Dermis microvascular lymphatic vessel endothelial cell (primary cell): ENCODE measurements at regions not wholly inside any gene's neighbourhood (a gene's known extent, or its start where the extent isn't known, plus 50 kb on each side); places are given as distances from the start of the nearest gene placed in this dataset.
"Not testable (repeated sequence)": the region's sequence is repeated elsewhere in the genome, so short reads cannot be mapped to it uniquely, and the experiment has no call there.

Source experiments
- DNase-seq, 2 donors: peaks; one replicate each; pipeline versions ENCODE4 v3.0.0 to v3.0.0-alpha.2; 2010; ENCODE audit warnings: low read depth in 2 of 2

- no peak for DNase-seq
These were observed 408.2 kb upstream of the PITX2 start for GRCh38 chr4:111031001-111031579.

GRCh38 chr4:111031596-111031995 lies 408.7 kb upstream of the PITX2 start:
- no peak for DNase-seq

DNA sequence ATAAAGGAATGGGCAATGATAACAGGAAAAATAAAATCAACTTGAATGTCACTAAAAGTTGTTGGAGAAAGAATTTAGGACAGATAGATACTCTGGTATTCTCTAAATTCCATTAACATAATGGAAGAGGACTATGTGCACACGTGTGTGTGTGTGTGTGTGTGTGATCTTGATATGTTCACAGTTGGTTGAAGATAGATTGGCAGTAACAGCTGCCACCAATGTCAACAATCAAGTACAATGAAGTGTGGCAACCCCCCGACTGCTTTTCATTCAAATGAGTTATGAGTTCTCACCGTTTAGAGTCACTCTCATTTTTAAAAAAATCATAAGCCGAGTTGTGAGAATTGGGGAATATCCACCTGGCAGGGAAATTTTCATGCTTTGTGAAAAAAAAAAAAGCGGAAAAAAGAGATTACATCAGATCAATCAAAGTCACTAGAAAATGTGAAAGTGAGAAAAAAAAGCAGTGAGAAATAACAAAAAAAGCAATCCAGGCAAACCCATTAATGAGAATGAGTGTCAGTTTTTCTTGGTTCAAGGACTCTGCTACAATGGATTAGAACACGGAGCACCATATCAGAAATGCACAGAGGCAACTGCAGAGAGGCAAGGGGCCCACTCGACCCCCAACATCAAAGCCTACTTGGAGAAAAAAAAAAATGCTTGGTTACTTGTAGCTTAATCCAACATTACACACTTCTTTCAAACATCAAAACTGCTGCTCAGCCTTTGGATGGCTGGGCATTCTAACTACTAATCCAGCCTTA lies 414.9 kb upstream of the PITX2 start:
- DNase-seq = no peak

GRCh38 chr4:111040904-111041303 lies 418.0 kb upstream of the PITX2 start:
- DNase-seq = no peak

DNA sequence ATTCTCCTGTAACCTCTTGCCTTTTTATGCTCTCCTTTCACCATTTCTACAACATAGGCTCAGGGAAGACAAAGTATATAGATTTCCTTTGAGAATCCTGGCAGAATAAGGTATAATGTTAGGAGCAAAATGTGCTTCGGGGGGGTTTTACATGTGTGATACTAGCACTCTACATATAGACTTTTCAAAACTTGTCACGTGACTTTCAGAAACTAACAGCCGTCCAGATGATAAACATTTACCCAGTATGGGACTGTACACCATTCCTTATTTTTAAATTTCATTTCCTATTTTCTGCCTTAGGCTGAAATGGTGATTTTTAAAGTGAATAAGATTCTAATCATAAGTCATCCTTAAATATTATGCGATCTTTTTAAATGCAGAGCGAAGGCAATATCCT lies 420.4 kb upstream of the PITX2 start:
- DNase-seq = no peak

DNA sequence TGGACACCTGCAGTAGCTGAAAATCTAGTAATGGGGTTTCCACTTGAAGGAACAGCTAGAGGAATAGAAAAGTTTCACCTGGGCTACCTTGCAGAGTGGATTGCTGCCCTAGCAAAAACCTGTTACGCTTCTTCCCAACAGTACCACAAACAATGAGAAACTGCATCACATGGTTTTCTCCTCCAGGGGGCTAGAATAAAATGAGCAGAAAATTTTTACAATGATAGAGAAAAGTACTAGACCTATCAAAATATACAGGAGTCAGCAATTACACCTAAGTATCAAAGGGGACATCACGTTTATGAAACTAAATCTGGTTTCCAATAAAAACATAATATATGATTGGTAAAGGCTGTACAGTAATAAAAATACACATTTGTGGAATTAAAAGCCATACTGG lies 423.1 kb upstream of the PITX2 start:
- DNase-seq = no peak

DNA sequence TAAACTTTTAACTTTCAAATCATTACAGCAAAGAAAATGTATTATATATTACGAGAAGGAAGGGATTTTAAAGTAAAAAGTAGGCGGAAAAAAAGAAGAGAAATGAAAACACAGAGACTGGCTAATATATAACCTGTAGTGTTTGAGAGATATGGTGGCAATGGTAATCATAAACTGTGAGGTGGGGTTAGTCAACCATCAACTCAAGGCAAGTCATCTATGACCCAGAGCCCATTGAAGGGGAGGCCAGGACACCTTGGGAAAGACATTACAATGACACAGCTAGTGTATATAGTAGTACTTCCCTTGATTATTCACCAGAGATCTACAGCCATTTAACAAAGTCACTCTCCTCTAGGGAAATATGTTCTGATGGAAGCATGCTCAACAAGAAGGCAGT lies 423.9 kb upstream of the PITX2 start:
- DNase-seq = no peak

DNA sequence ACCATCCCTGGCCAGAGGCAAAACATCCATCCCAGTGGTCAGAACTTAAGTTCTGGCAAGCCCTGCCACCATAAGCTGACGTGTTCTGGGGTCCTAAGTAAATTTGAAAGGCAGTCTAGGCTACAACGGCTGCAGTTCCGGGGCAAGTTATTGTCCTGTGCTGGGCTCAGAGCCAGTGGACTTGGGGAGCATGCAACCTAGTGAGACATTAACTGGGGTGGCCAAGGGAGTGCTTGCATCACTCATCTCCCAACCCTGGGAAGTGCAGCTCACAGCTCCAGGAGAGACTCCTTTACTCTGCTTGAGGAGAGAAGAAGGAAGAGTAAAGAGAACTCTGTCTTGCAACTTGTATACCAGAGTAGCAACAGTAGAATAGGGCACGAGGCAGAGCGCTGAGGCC lies 425.4 kb upstream of the PITX2 start:
- DNase-seq = no peak

DNA sequence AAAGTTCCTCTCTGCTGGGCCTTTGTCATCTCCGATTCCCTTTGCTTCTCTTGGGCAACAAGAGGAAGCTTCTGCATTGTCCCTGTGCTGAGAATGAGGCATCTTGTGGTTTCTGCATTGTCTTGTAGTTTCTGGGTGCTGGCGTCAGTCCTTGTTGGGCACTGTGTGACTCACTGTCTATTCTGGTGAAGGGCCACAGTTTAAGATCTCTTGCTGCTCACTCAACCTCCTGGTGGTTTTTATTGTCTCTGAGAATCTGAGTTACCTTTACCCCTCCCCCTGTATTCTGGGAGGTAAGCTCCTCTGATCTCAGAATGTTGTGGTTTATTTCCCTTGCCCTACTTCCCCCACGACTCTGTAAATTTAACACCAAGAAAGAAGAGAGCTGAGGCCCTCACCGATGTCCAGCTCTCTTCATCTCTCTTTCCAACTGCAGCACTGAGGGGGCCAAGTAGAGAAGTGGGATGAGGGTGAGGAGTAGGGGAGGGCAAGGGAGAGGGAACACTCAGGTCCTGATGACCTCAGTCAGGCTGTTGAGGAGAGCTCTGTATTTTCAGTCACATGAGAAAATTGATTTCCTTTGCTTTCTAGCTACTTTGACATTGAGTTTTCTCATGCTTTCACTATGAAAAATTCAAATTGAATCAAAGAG lies 441.6 kb upstream of the PITX2 start:
- DNase-seq = no peak

GRCh38 chr4:111066001-111066400 lies 443.1 kb upstream of the PITX2 start:
- DNase-seq = no peak

DNA sequence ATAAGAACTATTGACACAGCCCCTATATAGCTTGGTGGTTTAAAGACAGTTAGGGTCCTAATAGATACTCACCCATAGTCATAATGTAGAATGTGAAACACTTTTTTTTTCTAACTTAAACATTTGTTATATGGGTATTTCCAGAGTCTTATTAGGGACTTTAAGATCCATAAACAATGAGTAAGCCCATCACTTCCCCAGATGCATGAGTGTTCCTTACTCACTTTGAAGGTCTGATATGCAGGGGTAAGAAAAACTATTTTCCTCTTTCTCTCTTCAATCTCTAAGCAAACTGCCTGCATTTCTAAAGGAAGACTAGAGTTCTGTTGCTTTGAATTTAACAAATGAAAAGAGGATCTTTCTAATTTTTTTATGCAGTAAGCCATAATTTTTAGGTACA lies 443.6 kb upstream of the PITX2 start:
- DNase-seq = no peak

- no peak for DNase-seq
These were observed 444.0 kb upstream of the PITX2 start for GRCh38 chr4:111066887-111067286.

- DNase-seq = no peak
These were observed 446.0 kb upstream of the PITX2 start for GRCh38 chr4:111068883-111069282.

DNA sequence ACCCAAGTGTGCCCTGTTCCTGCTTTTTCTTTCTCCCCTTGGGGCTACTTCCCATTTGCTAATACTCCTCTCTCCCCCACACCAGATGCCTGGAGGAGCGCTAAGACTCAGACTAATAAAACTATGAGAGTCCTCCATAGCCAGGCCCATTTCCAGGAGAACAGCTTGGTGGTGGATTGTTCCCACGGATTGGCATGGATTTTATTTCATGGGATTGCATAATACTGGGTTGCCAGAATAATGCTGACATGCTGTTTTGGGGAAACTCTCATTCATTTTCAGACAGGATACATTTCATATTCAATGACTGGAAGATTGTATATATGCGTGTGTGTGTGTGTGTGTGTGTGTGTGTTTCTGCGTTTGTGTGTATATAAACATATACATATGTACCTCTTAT lies 447.5 kb upstream of the PITX2 start:
- DNase-seq = no peak

- no peak for DNase-seq
These were observed 451.7 kb upstream of the PITX2 start for GRCh38 chr4:111074523-111075114.

DNA sequence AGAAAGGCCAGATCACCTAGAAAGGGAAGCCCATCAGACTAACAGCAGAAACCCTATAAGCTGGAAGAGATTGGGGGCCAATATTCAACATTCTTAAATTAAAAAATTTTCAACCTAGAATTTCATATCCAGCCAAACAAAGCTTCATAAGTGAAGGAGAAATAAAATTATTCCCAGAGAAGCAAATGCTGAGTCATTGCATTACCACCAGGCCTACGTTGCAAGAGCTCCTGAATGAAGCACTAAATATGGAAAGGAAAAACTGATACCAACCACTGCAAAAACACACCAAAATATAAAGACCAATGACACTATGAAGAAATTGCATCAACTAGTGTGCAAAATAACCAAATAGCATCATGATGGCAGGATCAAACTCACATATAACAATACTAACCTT lies 453.4 kb upstream of the PITX2 start:
- not testable (repeated sequence) for DNase-seq

DNA sequence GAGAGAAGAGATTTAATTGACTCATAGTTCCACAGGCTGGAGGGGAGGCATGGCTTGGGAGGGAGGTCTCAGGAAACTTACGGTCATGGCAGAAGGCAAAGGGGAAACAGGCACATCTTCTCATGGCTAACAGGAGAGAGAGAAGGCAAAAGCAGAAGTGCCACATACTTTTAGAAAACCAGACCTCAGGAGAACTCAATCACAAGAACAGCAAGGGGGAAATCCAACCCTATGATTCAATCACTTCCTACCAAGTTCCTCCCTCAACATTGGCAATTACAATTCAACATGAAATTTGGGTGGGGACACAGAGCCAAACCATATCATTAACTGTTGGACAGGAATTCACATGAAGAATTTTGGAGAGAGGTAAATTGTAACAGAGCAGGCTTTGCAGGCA lies 485.3 kb upstream of the PITX2 start:
- no peak for DNase-seq

DNA sequence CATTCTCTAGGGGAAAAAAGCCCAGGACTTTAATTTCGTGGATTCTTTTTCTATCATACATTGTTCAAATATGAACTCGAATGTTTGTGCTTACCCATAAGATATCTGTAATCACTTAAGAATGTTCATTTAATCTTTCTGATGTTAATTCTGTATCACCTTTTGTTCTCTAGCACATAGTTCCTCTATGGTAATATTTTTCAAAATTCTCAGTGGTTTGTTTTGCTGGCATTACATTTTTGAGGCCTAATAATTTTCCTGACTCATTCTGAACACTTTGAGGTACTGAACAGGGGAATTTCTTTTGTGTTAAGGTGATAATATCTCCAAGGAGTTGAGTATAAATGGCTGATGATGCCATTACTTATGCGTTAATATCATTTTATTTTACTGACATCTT lies 490.7 kb upstream of the PITX2 start:
- no peak for DNase-seq

GRCh38 chr4:111115881-111116280 lies 493.0 kb upstream of the PITX2 start:
- DNase-seq = no peak

- no peak for DNase-seq
These were observed 497.3 kb upstream of the PITX2 start for GRCh38 chr4:111120191-111120590.

- no peak for DNase-seq
These were observed 503.5 kb upstream of the PITX2 start for GRCh38 chr4:111126340-111126739.

- no peak for DNase-seq
These were observed 505.0 kb upstream of the PITX2 start for GRCh38 chr4:111127841-111128240.

GRCh38 chr4:111128327-111128726 lies 505.4 kb upstream of the PITX2 start:
- DNase-seq = no peak
